Upper lobe of right lung (tissue), 1 donor: ENCODE measurements at regions not wholly inside any gene's neighbourhood (a gene's known extent, or its start where the extent isn't known, plus 50 kb on each side); places are given as distances from the start of the nearest gene placed in this dataset.

Experiments
- ATAC-seq: fragments of 200-7000 bp; cut with Tn5 transposase; one replicate; pipeline ENCODE4 v1.9.1; 2020; ENCODE audit warnings: mild to moderate bottlenecking, moderate library complexity
- DNase-seq: peaks from one replicate; pipeline ENCODE4 v3.0.0-alpha.2; 2020
- H3K27ac ChIP-seq: fragments of 200-600 bp; one replicate; pipeline ENCODE4 v1.8.0; 2022
- H3K27me3 ChIP-seq: fragments of 200-600 bp; one replicate; pipeline ENCODE4 v1.8.0; 2022; ENCODE audit warnings: mild to moderate bottlenecking
- H3K36me3 ChIP-seq: fragments of 200-600 bp; one replicate; pipeline ENCODE4 v1.8.0; 2022
- H3K4me1 ChIP-seq: fragments of 200-600 bp; one replicate; pipeline ENCODE4 v1.8.0; 2022
- H3K4me3 ChIP-seq: fragments of 200-600 bp; one replicate; pipeline ENCODE4 v1.8.0; 2022; ENCODE audit warnings: mild to moderate bottlenecking
- H3K9me3 ChIP-seq: fragments of 200-600 bp; one replicate; pipeline ENCODE4 v1.8.0; 2022
- CTCF ChIP-seq: fragments of 200-600 bp; IDR thresholded peaks from one replicate; pipeline ENCODE4 v1.8.0; 2022; ENCODE audit warnings: antibody characterized with exemption
- intact Hi-C: fragments of 100-400 bp; cut with DNase I; formaldehyde crosslinking; loops from one replicate; pipeline ENCODE4 v1.11.0; 2022
- donor health status: DM: no; HTN: yes; CAD: no; lungs with severe emphysema.

GRCh38 chr9:13862654-13863053 lies 451.3 kb downstream of the NFIB start:
- Histone ChIP-seq H3K27ac (no peak overlapping the region), H3K4me1 (peaks cover 12% of the 10 kb centered on the region), H3K36me3 (no peaks in the 10 kb centered on the region), H3K9me3 (no peaks in the 10 kb centered on the region), H3K4me3 (no peak overlapping the region), H3K27me3 (no peaks in the 10 kb centered on the region)
- intact Hi-C loops, result no loop called here
- no peak for TF ChIP-seq CTCF
- no peak for DNase-seq
- ATAC-seq, result no peak

GRCh38 chr9:13860946-13861640 lies 452.8 kb downstream of the NFIB start:
- H3K4me1 ChIP-seq, result peaks cover 12% of the 10 kb centered on the region
- no peak overlapping the region for H3K27ac ChIP-seq
- no peak for DNase-seq

GRCh38 chr9:13860019-13860418 lies 453.9 kb downstream of the NFIB start:
- DNase-seq (no peak), ATAC-seq (no peak)
- Histone ChIP-seq H3K27me3 (no peaks in the 10 kb centered on the region), H3K4me3 (no peak overlapping the region), H3K9me3 (no peaks in the 10 kb centered on the region), H3K36me3 (no peaks in the 10 kb centered on the region), H3K4me1 (peaks cover 12% of the 10 kb centered on the region), H3K27ac (no peak overlapping the region)
- intact Hi-C loops, result no loop called here
- no peak for TF ChIP-seq CTCF

More at GRCh38 chr9:13860946-13861640, 452.8 kb downstream of the NFIB start:
- TF ChIP-seq CTCF, result no peak
- intact Hi-C loops, result no loop called here
- ATAC-seq, result no peak
- Histone ChIP-seq H3K9me3 (no peaks in the 10 kb centered on the region), H3K4me3 (no peak overlapping the region), H3K36me3 (no peaks in the 10 kb centered on the region), H3K27me3 (no peaks in the 10 kb centered on the region)

GRCh38 chr9:13857521-13857920 lies 456.4 kb downstream of the NFIB start:
- no peaks in the 10 kb centered on the region for H3K27me3 ChIP-seq
- TF ChIP-seq CTCF, result no peak
- no peak overlapping the region for H3K4me3 ChIP-seq
- H3K9me3 ChIP-seq, result no peaks in the 10 kb centered on the region
- intact Hi-C loops, result no loop called here
- no peaks in the 10 kb centered on the region for H3K36me3 ChIP-seq
- DNase-seq, result no peak
- H3K27ac ChIP-seq, result no peak overlapping the region
- H3K4me1 ChIP-seq, result no peaks in the 10 kb centered on the region
- no peak for ATAC-seq

- no peak overlapping the region for H3K27ac ChIP-seq
- no peak overlapping the region for H3K4me3 ChIP-seq
- no peaks in the 10 kb centered on the region for H3K36me3 ChIP-seq
- H3K4me1 ChIP-seq, result no peaks in the 10 kb centered on the region
- H3K27me3 ChIP-seq, result no peaks in the 10 kb centered on the region
- no peak for TF ChIP-seq CTCF
- intact Hi-C loops, result no loop called here
- H3K9me3 ChIP-seq, result no peaks in the 10 kb centered on the region
- ATAC-seq (no peak), DNase-seq (no peak)
Observed at GRCh38 chr9:13847270-13847669, 466.7 kb downstream of the NFIB start.

GRCh38 chr9:13845460-13845859 lies 468.5 kb downstream of the NFIB start:
- H3K27me3 ChIP-seq, result no peaks in the 10 kb centered on the region
- H3K36me3 ChIP-seq, result no peaks in the 10 kb centered on the region
- intact Hi-C loops, result no loop called here
- no peaks in the 10 kb centered on the region for H3K4me1 ChIP-seq
- no peak for ATAC-seq
- no peak overlapping the region for H3K27ac ChIP-seq
- DNase-seq, result no peak
- H3K4me3 ChIP-seq, result no peak overlapping the region
- no peaks in the 10 kb centered on the region for H3K9me3 ChIP-seq
- no peak for TF ChIP-seq CTCF
